NCI-H446 (cell line): ENCODE measurements at regions not wholly inside any gene's neighbourhood (a gene's known extent, or its start where the extent isn't known, plus 50 kb on each side); places are given as distances from the start of the nearest gene placed in this dataset.
A peak's percentile ranks its signal among the peaks of the same experiment; 100 is the strongest.

Experiments
- DNase-seq, 2 experiments: peaks; one replicate each; lab custom pipeline; 2025; lab: John Stamatoyannopoulos, UW

- peak in 1 of 2 experiments; percentile 10 for DNase-seq
Measured at GRCh38 chr7:94054130-94054529, 50.0 kb upstream of the BET1 start.

- DNase-seq: no peak
Measured at GRCh38 chr7:94055963-94056362, 51.8 kb upstream of the BET1 start.

GRCh38 chr7:94056796-94057207 is 52.6 kb upstream of the BET1 start:
- DNase-seq: no peak

- no peak for DNase-seq
Measured at GRCh38 chr7:94057955-94058354, 53.8 kb upstream of the BET1 start.

- DNase-seq: no peak
Measured at GRCh38 chr7:94059746-94060145, 55.6 kb upstream of the BET1 start.

- no peak for DNase-seq
Measured at GRCh38 chr7:94060752-94061151, 56.6 kb upstream of the BET1 start.

- DNase-seq: no peak
Measured at GRCh38 chr7:94061326-94061725, 57.2 kb upstream of the BET1 start.

GRCh38 chr7:94062372-94062771 is 58.2 kb upstream of the BET1 start:
- no peak for DNase-seq

GRCh38 chr7:94064541-94065191 is 60.5 kb upstream of the BET1 start:
- no peak for DNase-seq

- DNase-seq: no peak
Measured at GRCh38 chr7:94067047-94067446, 62.9 kb upstream of the BET1 start.

- no peak for DNase-seq
Measured at GRCh38 chr7:94067506-94067905, 63.4 kb upstream of the BET1 start.

- DNase-seq: no peak
Measured at GRCh38 chr7:94069162-94069739, 65.1 kb upstream of the BET1 start.

GRCh38 chr7:94080551-94080950 is 76.4 kb upstream of the BET1 start:
- no peak for DNase-seq

- no peak for DNase-seq
Measured at GRCh38 chr7:94082126-94082525, 78.0 kb upstream of the BET1 start.

GRCh38 chr7:94087664-94088352 is 83.7 kb upstream of the BET1 start:
- peak; percentile 4 to 53 for DNase-seq

GRCh38 chr7:94088560-94088959 is 84.4 kb upstream of the BET1 start:
- DNase-seq: no peak

GRCh38 chr7:94089806-94090205 is 85.7 kb upstream of the BET1 start:
- DNase-seq: no peak

GRCh38 chr7:94092980-94093379 is 88.8 kb upstream of the BET1 start:
- DNase-seq: no peak

- DNase-seq: no peak
Measured at GRCh38 chr7:94094298-94094697, 90.1 kb upstream of the BET1 start.

GRCh38 chr7:94095316-94096009 is 91.3 kb upstream of the BET1 start:
- no peak for DNase-seq

- no peak for DNase-seq
Measured at GRCh38 chr7:94099679-94100078, 95.5 kb upstream of the BET1 start.

GRCh38 chr7:94100723-94101345 is 96.7 kb upstream of the BET1 start:
- DNase-seq: no peak
